HCT116 (cell line): ENCODE measurements at regions not wholly inside any gene's neighbourhood (a gene's known extent, or its start where the extent isn't known, plus 50 kb on each side); places are given as distances from the start of the nearest gene placed in this dataset.

Source experiments
- ATAC-seq: fragments of 200-7000 bp; cut with Tn5 transposase; 2 replicates; pipeline ENCODE4 v1.9.1; 2020; ENCODE audit warnings: mild to moderate bottlenecking, moderate library complexity
- BruUV-seq: library from RNA; stranded (reverse); fragments of 400-500 nt; replicated peaks from 2 replicates; lab custom pipeline; 2021; lab: Mats Ljungman, UMichigan
- CTCF ChIA-PET: fragments of 300-600 bp; sonication (Branson Sonifier 250); formaldehyde crosslinking; loops from one replicate; lab custom pipeline; 2021; ENCODE audit warnings: antibody characterized with exemption; lab: Charles Lee
- POLR2A ChIA-PET: fragments of 300-600, 350-600 bp; sonication (Branson Sonifier 250); formaldehyde crosslinking; loops from one replicate; lab custom pipeline; 2021; ENCODE audit warnings: antibody characterized with exemption; lab: Charles Lee
- RAD21 ChIA-PET, 2 experiments: fragments of 300-600 bp; sonication (Branson Sonifier 250); formaldehyde crosslinking; loops; one replicate each; lab custom pipeline; 2023; ENCODE audit warnings: low total read pairs in 2 of 2; ENCODE audit not compliant: uncharacterized antibody in 2 of 2, unreplicated experiment in 2 of 2, low non-redundant PET in 1 of 2; lab: Charles Lee
- DNase-seq: peaks from one replicate; pipeline ENCODE4 v3.0.0-alpha.2; 2010; ENCODE audit warnings: low read depth, low spot score
- H2AFZ ChIP-seq: fragments of 200-600 bp; shearing (Covaris generic), sonication (generic); 2 replicates; pipeline ENCODE4 v1.6.1; 2017; ENCODE audit warnings: low read depth, mixed run types, mixed read lengths, antibody characterized with exemption, low read length; ENCODE audit not compliant: poor library complexity, severe bottlenecking
- H3K27ac ChIP-seq: 2 replicates; pipeline ENCODE4 v1.5.1; 2012; ENCODE audit warnings: low read depth, low read length
- H3K27me3 ChIP-seq: fragments of 200-600 bp; sonication (generic); 2 replicates; pipeline ENCODE4 v1.6.1; 2016; ENCODE audit warnings: mixed run types, low read length, mixed read lengths; ENCODE audit not compliant: insufficient read depth
- H3K36me3 ChIP-seq, 2 experiments: fragments of 200-500 bp in 1 of 2; fragments of 200-600 bp in 1 of 2; sonication (Bioruptor generic) in 1 of 2; sonication (generic) in 1 of 2; 2 replicates each; pipeline versions ENCODE4 v1.5.1 to v1.6.1; 2014 to 2016; ENCODE audit warnings: low read length in 2 of 2, inconsistent platforms in 1 of 2, mixed read lengths in 1 of 2, mixed run types in 1 of 2; ENCODE audit not compliant: insufficient read depth in 2 of 2, control insufficient read depth in 1 of 2
- H3K4me1 ChIP-seq, 2 experiments: fragments of 200-600 bp in 1 of 2; sonication (generic) in 1 of 2; 2 replicates each; pipeline versions ENCODE4 v1.5.1 to v1.6.1; 2012 to 2017; ENCODE audit warnings: low read length in 2 of 2, inconsistent platforms in 1 of 2, mild to moderate bottlenecking in 1 of 2, mixed read lengths in 1 of 2, mixed run types in 1 of 2, moderate library complexity in 1 of 2; ENCODE audit not compliant: insufficient read depth in 2 of 2, control insufficient read depth in 1 of 2
- H3K4me2 ChIP-seq: fragments of 200-600 bp; sonication (generic); 2 replicates; pipeline ENCODE4 v1.6.1; 2017; ENCODE audit warnings: mixed run types, low read length, mixed read lengths
- H3K4me3 ChIP-seq, 2 experiments: fragments of 200-600 bp in 1 of 2; sonication (generic) in 1 of 2; replicated peaks in 1 of 2; 2 replicates each; pipeline ENCODE4 v1.5.1; 2011 to 2016; ENCODE audit warnings: low read length in 2 of 2, control low read depth in 1 of 2, low read depth in 1 of 2, mild to moderate bottlenecking in 1 of 2, mixed read lengths in 1 of 2, mixed run types in 1 of 2
- H3K79me2 ChIP-seq: fragments of 200-600 bp; sonication (generic); 2 replicates; pipeline ENCODE4 v1.6.1; 2017; ENCODE audit warnings: mild to moderate bottlenecking, mixed run types, low read length, moderate library complexity, mixed read lengths; ENCODE audit not compliant: insufficient read depth
- H3K9ac ChIP-seq: fragments of 200-600 bp; sonication (generic); 2 replicates; pipeline ENCODE4 v1.6.1; 2016; ENCODE audit warnings: low read length, mixed read lengths
- H3K9me2 ChIP-seq: fragments of 200-600 bp; sonication (generic), shearing (Covaris generic); 2 replicates; pipeline ENCODE4 v1.6.1; 2017; ENCODE audit warnings: mixed run types, mild to moderate bottlenecking, moderate library complexity; ENCODE audit not compliant: insufficient read depth
- H3K9me3 ChIP-seq, 2 experiments: fragments of 200-500 bp in 1 of 2; fragments of 200-600 bp in 1 of 2; sonication (Bioruptor generic) in 1 of 2; sonication (generic) in 1 of 2; 2 replicates each; pipeline ENCODE4 v1.6.1; 2014 to 2017; ENCODE audit warnings: low read length in 2 of 2, mixed read lengths in 2 of 2, inconsistent platforms in 1 of 2, low read depth in 1 of 2, mild to moderate bottlenecking in 1 of 2, mixed run types in 1 of 2, moderate library complexity in 1 of 2; ENCODE audit not compliant: control insufficient read depth in 1 of 2, insufficient read depth in 1 of 2
- H4K20me1 ChIP-seq: fragments of 200-600 bp; sonication (generic), shearing (Covaris generic); 2 replicates; pipeline ENCODE4 v1.6.1; 2017; ENCODE audit warnings: mixed run types, mild to moderate bottlenecking, moderate library complexity; ENCODE audit not compliant: insufficient read depth
- ATF3 ChIP-seq: IDR thresholded peaks from 2 replicates; pipeline ENCODE4 v1.6.1; 2012
- CBX3 ChIP-seq: IDR thresholded peaks from 2 replicates; pipeline ENCODE4 v1.6.1; 2012; ENCODE audit warnings: low read depth
- CEBPB ChIP-seq: IDR thresholded peaks from 2 replicates; pipeline ENCODE4 v1.6.1; 2012; ENCODE audit warnings: low read depth
- CTCF ChIP-seq, 3 experiments: fragments of 200-600 bp in 1 of 3; sonication (generic) in 1 of 3; IDR thresholded peaks in 2 of 3; conservative IDR thresholded peaks in 1 of 3; 2 replicates each; pipeline ENCODE4 v1.5.1; 2012 to 2017; ENCODE audit warnings: low read depth in 2 of 3, low read length in 2 of 3, antibody characterized with exemption in 1 of 3, borderline replicate concordance in 1 of 3, control low read depth in 1 of 3, mild to moderate bottlenecking in 1 of 3, mixed read lengths in 1 of 3, mixed run types in 1 of 3, moderate library complexity in 1 of 3; ENCODE audit not compliant: insufficient read depth in 1 of 3
- EGR1 ChIP-seq: IDR thresholded peaks from 2 replicates; pipeline ENCODE4 v1.6.1; 2012; ENCODE audit warnings: low read depth
- ELF1 ChIP-seq: IDR thresholded peaks from 2 replicates; pipeline ENCODE4 v1.6.1; 2012; ENCODE audit warnings: low read depth, borderline replicate concordance
- EZH2 ChIP-seq: fragments of 200-600 bp; sonication (generic); IDR thresholded peaks from 2 replicates; pipeline ENCODE4 v1.6.1; 2017; ENCODE audit warnings: antibody characterized with exemption, mixed run types
- FOSL1 ChIP-seq: IDR thresholded peaks from 2 replicates; pipeline ENCODE4 v1.6.1; 2012; ENCODE audit warnings: low read depth
- POLR2A ChIP-seq: IDR thresholded peaks from 2 replicates; pipeline ENCODE4 v1.7.0; 2011; ENCODE audit warnings: borderline replicate concordance; ENCODE audit not compliant: insufficient read depth, insufficient read length; ENCODE audit errors: extremely low read depth
- POLR2AphosphoS5 ChIP-seq: IDR thresholded peaks from 2 replicates; pipeline ENCODE4 v1.6.1; 2011; ENCODE audit warnings: mild to moderate bottlenecking, low read depth, low read length, moderate library complexity
- RAD21 ChIP-seq: IDR thresholded peaks from 2 replicates; pipeline ENCODE4 v1.6.1; 2012; ENCODE audit warnings: low read depth, mild to moderate bottlenecking
- SIN3A ChIP-seq: IDR thresholded peaks from 2 replicates; pipeline ENCODE4 v1.6.1; 2012; ENCODE audit warnings: low read depth
- SP1 ChIP-seq: IDR thresholded peaks from 2 replicates; pipeline ENCODE4 v1.6.1; 2012; ENCODE audit warnings: low read depth
- SRF ChIP-seq: IDR thresholded peaks from 2 replicates; pipeline ENCODE4 v1.6.1; 2012; ENCODE audit warnings: low read depth
- TCF7L2 ChIP-seq: IDR thresholded peaks from 2 replicates; pipeline ENCODE4 v1.7.0; 2011; ENCODE audit warnings: borderline replicate concordance, inconsistent platforms; ENCODE audit not compliant: insufficient read depth, insufficient read length; ENCODE audit errors: extremely low read depth
- YY1 ChIP-seq: IDR thresholded peaks from 2 replicates; pipeline ENCODE4 v1.6.1; 2011; ENCODE audit warnings: low read length, low read depth, moderate library complexity, mild to moderate bottlenecking; ENCODE audit not compliant: insufficient replicate concordance; ENCODE audit errors: extremely low read depth
- ZBTB33 ChIP-seq: IDR thresholded peaks from 2 replicates; pipeline ENCODE4 v1.6.1; 2011; ENCODE audit warnings: mild to moderate bottlenecking, low read length, moderate library complexity; ENCODE audit not compliant: insufficient replicate concordance; ENCODE audit errors: extremely low read depth
- ZFX ChIP-seq: fragments of 450-650 bp; IDR thresholded peaks from 2 replicates; pipeline ENCODE4 v1.6.1; 2017
- intact Hi-C: fragments of 100-400 bp; cut with micrococcal nuclease; formaldehyde crosslinking; loops from 2 replicates; pipeline ENCODE4 v1.10.0; 2022

GRCh38 chr1:228812961-228813360 is 77.7 kb downstream of the RHOU start:
- ATAC-seq (no peak), DNase-seq (no peak)
- ChIA-PET CTCF (no interaction called here), RAD21 (no interaction called here), POLR2A (no interaction called here)
- H3K9ac ChIP-seq, result no peak overlapping the region
- H4K20me1 ChIP-seq, result no peaks in the 10 kb centered on the region
- TF ChIP-seq EZH2 (no peak), CBX3 (no peak), POLR2AphosphoS5 (no peak), POLR2A (no peak), ZFX (no peak), TCF7L2 (no peak), RAD21 (no peak), SIN3A (no peak), YY1 (no peak), SP1 (no peak), ZBTB33 (no peak), ATF3 (no peak), EGR1 (no peak), FOSL1 (no peak), SRF (no peak), CTCF (IDR thresholded peaks at IDR 0.05 in 2 of 3, conservative IDR thresholded peaks at IDR 0.05 in 1 of 3; ENCODE audit: borderline replicate concordance in 1 of 3, insufficient read depth in 1 of 3, low read depth in 2 of 3, low read length in 2 of 3) (no peak), ELF1 (no peak), CEBPB (no peak)
- no peak overlapping the region for H3K4me3 ChIP-seq
- no peaks in the 10 kb centered on the region for H3K9me2 ChIP-seq
- no peak overlapping the region for H3K27ac ChIP-seq
- no TSS peak for BruUV-seq
- no peak overlapping the region for H2AFZ ChIP-seq
- H3K27me3 ChIP-seq, result no peaks in the 10 kb centered on the region
- intact Hi-C loops, result no loop called here
- H3K9me3 ChIP-seq, result no peaks in the 10 kb centered on the region
- no peaks in the 10 kb centered on the region for H3K36me3 ChIP-seq
- H3K4me2 ChIP-seq, result no peak overlapping the region
- no peaks in the 10 kb centered on the region for H3K79me2 ChIP-seq
- H3K4me1 ChIP-seq, result peaks cover 6 to 11% of the 10 kb centered on the region in 2 experiments
